B cell (primary cell): ENCODE measurements at regions not wholly inside any gene's neighbourhood (a gene's known extent, or its start where the extent isn't known, plus 50 kb on each side); places are given as distances from the start of the nearest gene placed in this dataset.

Source experiments
- EZH2 ChIP-seq: IDR thresholded peaks from 2 replicates; pipeline ENCODE4 v1.6.1; 2012; ENCODE audit warnings: borderline replicate concordance, low read depth, mild to moderate bottlenecking, moderate library complexity, low read length; ENCODE audit not compliant: insufficient read depth, poor library complexity, severe bottlenecking
- TF ChIP-seq, protein P1 (sequence below): fragments of 200-600 bp; IDR thresholded peaks from one replicate; pipeline ENCODE4 v1.8.0; 2022; ENCODE audit warnings: antibody characterized with exemption, mild to moderate bottlenecking

DNA sequence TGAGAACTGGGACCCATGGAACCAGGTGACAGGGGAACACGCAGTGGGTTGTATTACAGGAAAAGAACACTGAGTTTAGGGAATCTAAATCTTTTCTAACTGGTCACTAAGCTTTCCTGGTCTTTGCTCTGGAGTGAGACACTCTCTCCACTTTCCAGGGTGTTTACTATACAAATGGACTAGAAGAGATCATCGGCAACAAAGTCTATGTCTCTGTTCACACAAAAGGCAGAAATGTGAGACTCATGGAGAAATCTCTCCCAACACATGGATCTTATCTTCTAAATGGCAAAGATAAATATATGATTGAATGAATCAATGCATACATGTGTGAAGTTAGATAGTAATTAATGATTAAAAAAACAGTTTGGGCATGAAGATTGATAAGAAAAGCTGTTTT is 101.6 kb upstream of the DPT start:
- TF ChIP-seq, protein P1, sequence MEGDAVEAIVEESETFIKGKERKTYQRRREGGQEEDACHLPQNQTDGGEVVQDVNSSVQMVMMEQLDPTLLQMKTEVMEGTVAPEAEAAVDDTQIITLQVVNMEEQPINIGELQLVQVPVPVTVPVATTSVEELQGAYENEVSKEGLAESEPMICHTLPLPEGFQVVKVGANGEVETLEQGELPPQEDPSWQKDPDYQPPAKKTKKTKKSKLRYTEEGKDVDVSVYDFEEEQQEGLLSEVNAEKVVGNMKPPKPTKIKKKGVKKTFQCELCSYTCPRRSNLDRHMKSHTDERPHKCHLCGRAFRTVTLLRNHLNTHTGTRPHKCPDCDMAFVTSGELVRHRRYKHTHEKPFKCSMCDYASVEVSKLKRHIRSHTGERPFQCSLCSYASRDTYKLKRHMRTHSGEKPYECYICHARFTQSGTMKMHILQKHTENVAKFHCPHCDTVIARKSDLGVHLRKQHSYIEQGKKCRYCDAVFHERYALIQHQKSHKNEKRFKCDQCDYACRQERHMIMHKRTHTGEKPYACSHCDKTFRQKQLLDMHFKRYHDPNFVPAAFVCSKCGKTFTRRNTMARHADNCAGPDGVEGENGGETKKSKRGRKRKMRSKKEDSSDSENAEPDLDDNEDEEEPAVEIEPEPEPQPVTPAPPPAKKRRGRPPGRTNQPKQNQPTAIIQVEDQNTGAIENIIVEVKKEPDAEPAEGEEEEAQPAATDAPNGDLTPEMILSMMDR: no peak
- TF ChIP-seq EZH2: no peak
